Sciatic nerve (tissue), 2 donors: ENCODE measurements at regions not wholly inside any gene's neighbourhood (a gene's known extent, or its start where the extent isn't known, plus 50 kb on each side); places are given as distances from the start of the nearest gene placed in this dataset.
A peak's percentile ranks its signal among the peaks of the same experiment; 100 is the strongest.

ENCODE experiments used
- ATAC-seq: fragments of 200-7000 bp; cut with Tn5 transposase; one replicate; pipeline ENCODE4 v1.9.1; 2020; ENCODE audit warnings: mild to moderate bottlenecking, moderate library complexity
- DNase-seq: peaks from one replicate; pipeline ENCODE4 v3.0.0-alpha.2; 2020; ENCODE audit warnings: low spot score
- intact Hi-C: fragments of 100-400 bp; cut with DNase I; formaldehyde crosslinking; loops from one replicate; pipeline ENCODE4 v1.14.2; 2022
- donor health status: DM: no; HTN: no; CAD: no.
- donor health status: DM: no; HTN: no; CAD: no.

GRCh38 chr6:141641951-141642350 lies 490.8 kb upstream of the GJE1 start:
- DNase-seq: no peak
- intact Hi-C loops: no loop called here
- no peak for ATAC-seq

DNA sequence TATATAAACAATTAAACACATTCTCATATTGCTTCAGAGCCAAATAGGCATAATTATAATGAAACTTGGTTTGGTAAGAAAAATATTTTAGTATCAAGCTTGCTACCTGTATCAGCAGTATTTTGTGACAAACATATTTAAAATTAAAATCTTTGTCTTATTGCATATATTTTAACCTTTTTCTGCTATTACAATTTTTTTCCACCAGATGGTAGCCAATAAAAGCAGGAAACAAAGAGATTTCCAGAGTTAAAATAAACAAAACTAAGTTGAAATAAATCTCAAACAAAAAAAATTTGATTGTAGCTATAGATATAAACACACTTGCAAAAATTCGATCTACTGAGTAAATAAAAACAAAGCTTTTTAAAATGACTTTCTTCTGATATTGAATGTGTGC lies 491.3 kb upstream of the GJE1 start:
- ATAC-seq (no peak), DNase-seq (no peak)
- intact Hi-C loops: no loop called here

GRCh38 chr6:141635621-141636020 lies 497.1 kb upstream of the GJE1 start:
- ATAC-seq (no peak), DNase-seq (no peak)
- intact Hi-C loops: no loop called here

GRCh38 chr6:141634269-141634668 lies 498.5 kb upstream of the GJE1 start:
- ATAC-seq (no peak), DNase-seq (no peak)
- intact Hi-C loops: no loop called here

GRCh38 chr6:141624301-141624700 lies 508.4 kb upstream of the GJE1 start:
- DNase-seq: no peak
- intact Hi-C loops: no loop called here

DNA sequence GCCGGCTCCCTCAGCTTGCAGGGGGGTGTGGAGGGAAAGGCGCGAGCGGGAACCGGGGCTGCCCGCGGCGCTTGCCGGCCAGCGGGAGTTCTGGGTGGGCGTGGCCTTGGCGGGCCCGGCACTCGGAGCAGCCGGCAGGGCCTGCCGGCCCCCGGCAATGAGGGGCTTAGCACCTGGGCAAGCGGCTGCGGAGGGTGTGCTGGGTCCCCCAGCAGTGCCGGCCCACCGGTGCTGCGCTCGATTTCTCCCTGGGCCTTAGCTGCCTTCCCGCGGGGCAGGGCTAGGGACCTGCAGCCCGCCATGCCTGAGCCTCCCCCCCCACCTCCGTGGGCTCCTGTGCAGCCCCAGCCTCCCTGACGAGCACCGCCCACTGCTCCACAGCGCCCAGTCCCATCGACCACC lies 514.5 kb upstream of the GJE1 start:
- intact Hi-C loops: no loop called here
- no peak for ATAC-seq
- no peak for DNase-seq

More at GRCh38 chr6:141624301-141624700, 508.4 kb upstream of the GJE1 start:
- no peak for ATAC-seq

DNA sequence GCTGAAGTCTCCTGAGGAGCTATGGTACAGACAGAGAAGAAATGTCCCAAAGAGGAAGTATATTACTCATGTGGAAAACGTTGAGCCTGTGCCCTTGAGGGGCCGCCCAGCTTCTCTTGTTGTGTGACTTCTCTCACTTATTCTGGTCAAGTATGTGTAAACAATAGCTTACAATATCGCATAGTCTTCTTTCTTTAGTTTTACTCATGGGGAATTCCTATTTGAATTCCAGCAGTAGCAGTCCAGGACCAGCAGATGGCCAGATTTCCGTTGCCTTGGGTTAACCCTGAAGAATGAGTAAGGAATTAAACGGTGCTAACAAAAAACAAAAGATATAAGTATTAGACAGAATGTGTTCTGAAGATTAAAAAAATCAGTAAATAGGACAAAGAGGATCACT lies 522.0 kb upstream of the GJE1 start:
- DNase-seq: no peak
- no peak for ATAC-seq
- intact Hi-C loops: no loop called here

DNA sequence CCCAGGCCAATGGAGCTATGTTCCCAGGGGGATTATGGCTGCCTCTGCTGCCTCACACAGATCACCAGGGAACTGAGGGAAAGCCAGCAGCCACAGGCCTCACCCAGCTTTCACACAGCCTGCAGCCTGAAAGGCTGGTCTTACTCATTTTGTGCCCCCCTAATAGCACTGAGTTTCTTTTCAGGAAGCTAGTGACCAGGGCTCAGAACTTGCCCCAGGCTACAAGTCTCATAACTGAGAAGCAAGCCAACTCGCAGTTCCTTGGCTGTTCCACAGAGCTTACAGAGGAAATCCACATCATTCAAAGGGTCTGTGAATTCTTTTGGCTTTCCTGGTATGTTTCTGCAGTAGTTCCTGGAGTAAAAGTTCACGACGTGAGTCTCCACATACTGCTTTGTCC lies 524.8 kb upstream of the GJE1 start:
- no peak for ATAC-seq
- intact Hi-C loops: no loop called here
- DNase-seq: no peak

GRCh38 chr6:141598487-141598886 lies 534.2 kb upstream of the GJE1 start:
- ATAC-seq: no peak
- intact Hi-C loops: loop anchor here (5.0 kb wide), 1 partner anchor 1116 kb away; no protein-coding TSS in a partner anchor
- DNase-seq: no peak

DNA sequence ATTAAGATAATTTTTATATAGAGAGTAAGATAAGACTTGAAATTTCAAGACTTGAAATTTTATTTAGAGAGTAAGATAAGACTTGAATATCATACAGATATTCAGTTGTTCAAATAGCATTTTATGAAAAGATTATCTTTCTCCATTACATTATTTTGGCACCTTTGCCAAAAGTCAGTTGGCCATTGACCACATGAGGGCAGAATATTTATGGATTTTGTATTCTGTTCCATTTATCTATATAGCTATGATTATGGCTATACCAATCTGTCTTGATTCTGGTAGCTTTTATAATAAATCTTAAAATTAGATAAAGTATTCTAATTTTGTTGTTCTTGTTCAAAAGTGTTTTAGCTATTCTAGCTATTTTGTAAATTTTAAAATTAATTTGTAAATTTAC lies 537.9 kb upstream of the GJE1 start:
- intact Hi-C loops: loop anchor here (5.0 kb wide), 1 partner anchor 1113 kb away; no protein-coding TSS in a partner anchor
- ATAC-seq (no peak), DNase-seq (no peak)

- no peak for ATAC-seq
- no peak for DNase-seq
- intact Hi-C loops: no loop called here
These were observed 539.4 kb upstream of the GJE1 start for GRCh38 chr6:141593311-141593710.

DNA sequence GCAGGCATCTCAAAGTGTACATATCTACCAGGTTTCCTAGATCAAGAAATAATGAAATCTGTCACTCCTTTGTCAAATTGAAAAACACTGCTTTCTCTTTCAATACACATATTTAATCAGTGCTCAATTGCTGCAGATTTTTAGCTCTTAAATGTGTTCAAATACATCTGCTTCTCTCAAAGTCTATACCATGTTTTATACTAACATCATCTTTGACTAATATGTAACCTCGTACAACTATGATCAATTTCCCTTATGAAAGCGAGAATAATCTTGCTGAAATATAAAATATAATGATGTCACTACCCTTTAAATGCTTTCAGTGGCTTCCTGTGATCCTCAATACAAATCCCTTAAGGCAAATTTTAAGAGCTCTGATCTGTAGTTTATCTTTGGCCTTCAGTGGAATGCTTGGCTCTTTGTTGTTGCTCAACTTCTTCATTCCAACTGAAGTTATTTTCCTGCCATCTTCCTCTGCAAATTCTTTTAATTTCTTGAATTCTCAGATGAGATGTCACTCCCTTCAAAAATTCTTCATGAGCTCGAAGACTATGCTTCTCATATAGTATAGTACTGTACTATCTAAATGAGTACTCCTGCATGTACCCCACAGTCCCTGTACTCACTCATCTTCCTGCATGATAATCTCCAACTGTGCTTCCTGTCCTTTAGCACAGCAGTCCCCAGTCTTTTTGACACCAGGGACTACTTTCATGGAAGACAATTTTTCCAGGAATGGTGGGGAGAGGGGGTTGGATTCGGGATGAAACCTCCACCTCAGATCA lies 545.1 kb upstream of the GJE1 start:
- no peak for ATAC-seq
- intact Hi-C loops: no loop called here
- DNase-seq: no peak

GRCh38 chr6:141580988-141581552 lies 551.7 kb upstream of the GJE1 start:
- DNase-seq (no peak), ATAC-seq (no peak)
- intact Hi-C loops: no loop called here

DNA sequence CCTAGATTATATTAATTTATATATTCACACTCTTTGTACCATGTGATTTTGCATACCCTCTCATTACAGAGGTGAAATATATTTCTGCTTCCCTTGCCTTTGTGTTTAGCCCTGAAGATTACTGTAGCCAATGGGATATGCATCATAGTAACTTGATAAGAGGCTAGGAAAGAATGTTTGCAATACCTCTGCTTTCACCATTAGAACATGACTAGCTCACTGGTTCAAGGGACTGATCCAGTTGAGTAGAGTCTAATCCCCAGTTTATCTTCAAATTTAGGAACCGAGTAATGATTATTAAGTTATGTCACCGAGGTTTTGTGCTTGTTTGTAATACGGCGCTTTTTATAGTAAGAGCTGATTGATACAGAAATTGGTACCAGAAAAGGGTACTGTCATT lies 552.6 kb upstream of the GJE1 start:
- no peak for DNase-seq
- no peak for ATAC-seq

GRCh38 chr6:141576751-141577150 lies 556.0 kb upstream of the GJE1 start:
- intact Hi-C loops: no loop called here
- ATAC-seq (no peak), DNase-seq (no peak)

More for the DNA sequence above, 552.6 kb upstream of the GJE1 start:
- intact Hi-C loops: no loop called here

- intact Hi-C loops: no loop called here
- peak; percentile 96 for ATAC-seq
- DNase-seq: peak; percentile 72
These were observed 569.6 kb upstream of the GJE1 start for GRCh38 chr6:141562851-141563763.

DNA sequence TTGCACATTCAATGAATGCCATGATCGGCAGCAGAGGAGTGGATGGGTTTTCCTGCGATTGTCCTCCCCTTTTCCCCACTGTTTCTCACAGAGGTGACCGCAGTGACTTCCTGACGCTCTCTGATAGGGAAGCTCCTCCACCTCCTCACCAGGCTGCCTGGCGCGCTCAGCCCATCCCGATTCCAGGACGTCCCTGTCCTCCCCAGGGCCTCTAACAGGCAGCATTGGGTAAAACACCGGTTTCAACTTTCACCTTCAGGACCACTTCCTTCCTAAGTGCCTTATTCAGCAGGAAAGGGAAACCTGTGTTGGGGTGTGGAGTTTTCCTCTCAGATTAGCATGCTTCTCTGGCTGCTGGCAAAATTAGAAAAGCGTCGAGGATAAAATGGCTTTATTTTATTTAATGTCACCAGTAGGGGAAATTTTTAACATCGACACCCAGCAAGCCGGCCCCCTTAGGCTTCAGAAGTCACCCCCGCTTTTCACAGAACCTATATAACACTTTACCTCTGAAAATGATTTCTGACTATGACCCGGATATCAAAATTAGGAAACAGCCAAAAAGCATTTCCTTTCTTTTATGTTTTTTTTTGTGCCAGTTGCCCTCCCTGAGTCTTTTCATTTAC lies 570.4 kb upstream of the GJE1 start:
- peak; percentile 69 for ATAC-seq
- intact Hi-C loops: no loop called here
- peak; percentile 60 for DNase-seq

DNA sequence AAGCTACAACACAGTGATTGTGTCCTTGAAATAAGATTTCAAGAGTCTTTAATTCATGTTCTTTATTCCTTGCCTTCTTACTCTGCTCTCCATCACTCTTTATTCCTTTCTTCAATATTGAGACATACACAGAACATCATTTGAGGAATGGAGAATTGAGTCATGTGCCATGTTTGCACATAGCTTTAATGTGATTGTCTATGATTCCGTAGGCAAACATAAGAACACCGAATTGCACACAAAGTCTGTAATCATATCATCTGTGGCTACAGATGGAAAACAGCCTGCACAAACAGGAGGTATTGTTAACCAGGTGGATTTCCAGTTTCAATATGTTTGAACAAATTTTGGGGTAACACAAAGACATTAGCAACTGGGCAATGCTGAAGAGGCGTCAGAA lies 571.6 kb upstream of the GJE1 start:
- no peak for ATAC-seq
- intact Hi-C loops: no loop called here

GRCh38 chr6:141552463-141552862 lies 580.3 kb upstream of the GJE1 start:
- ATAC-seq: peak; percentile 56
- DNase-seq: no peak
- intact Hi-C loops: no loop called here

More for the DNA sequence above, 571.6 kb upstream of the GJE1 start:
- no peak for DNase-seq
